Nephron (organoid): ENCODE measurements at regions not wholly inside any gene's neighbourhood (a gene's known extent, or its start where the extent isn't known, plus 50 kb on each side); places are given as distances from the start of the nearest gene placed in this dataset.
A peak's percentile ranks its signal among the peaks of the same experiment; 100 is the strongest.

Source experiments
- H3K27ac Mint-ChIP-seq, 3 experiments: 2 replicates each; pipeline ENCODE4 v1.8.0; 2020; ENCODE audit warnings: mixed read lengths in 3 of 3, mild to moderate bottlenecking in 2 of 3, moderate library complexity in 1 of 3
- H3K27me3 Mint-ChIP-seq: 2 replicates; pipeline ENCODE4 v1.8.0; 2021; ENCODE audit warnings: low read depth, mild to moderate bottlenecking, moderate library complexity, mixed read lengths
- H3K36me3 Mint-ChIP-seq: 2 replicates; pipeline ENCODE4 v1.8.0; 2020; ENCODE audit warnings: low read depth, mixed read lengths
- H3K4me1 Mint-ChIP-seq: 2 replicates; pipeline ENCODE4 v1.8.0; 2020; ENCODE audit warnings: mixed read lengths
- H3K4me3 Mint-ChIP-seq, 3 experiments: 2 replicates each; pipeline ENCODE4 v1.8.0; 2020; ENCODE audit warnings: mild to moderate bottlenecking in 3 of 3, mixed read lengths in 3 of 3, moderate library complexity in 2 of 3
- H3K9me3 Mint-ChIP-seq: 2 replicates; pipeline ENCODE4 v1.8.0; 2020; ENCODE audit warnings: mixed read lengths
- CTCF ChIP-seq, 3 experiments: fragments of 200-600 bp; sonication (generic); IDR thresholded peaks; one replicate each; pipeline ENCODE4 v1.5.0; 2021; ENCODE audit warnings: antibody characterized with exemption in 3 of 3; ENCODE audit not compliant: unreplicated experiment in 3 of 3

DNA sequence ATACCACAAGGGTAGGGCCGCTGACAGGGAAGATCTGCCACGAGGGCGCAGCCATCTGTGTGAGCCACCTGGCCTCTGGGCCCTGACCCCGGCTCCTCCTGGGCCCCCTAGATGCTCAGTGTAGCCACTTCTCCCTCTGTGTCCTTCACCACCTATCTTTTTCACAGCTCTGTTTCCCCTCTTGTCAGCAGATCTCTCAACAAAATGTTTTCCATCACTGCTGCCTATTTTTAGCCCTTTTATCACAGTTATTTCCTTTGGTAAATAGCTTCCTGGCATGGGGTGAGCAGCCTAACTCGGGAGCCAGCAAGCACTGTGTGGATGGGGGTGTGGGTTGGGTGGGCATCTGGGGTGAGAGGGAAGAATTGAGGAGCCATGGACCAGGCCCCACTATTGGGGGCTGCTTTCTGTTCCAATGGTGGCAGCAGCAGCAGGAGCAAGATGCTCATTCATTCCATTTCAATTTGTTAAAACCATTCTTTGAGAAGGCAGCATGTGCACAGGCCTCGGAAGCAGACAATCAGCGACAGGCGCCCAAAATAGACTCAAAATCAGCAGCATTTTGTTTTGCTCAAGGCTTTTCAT is 135.2 kb upstream of the NAV2 start:
- Mint-ChIP-seq H3K36me3 (no peaks in the 10 kb centered on the region), H3K4me3 (peak overlapping the region in 1 of 3 experiments; percentile 31)

DNA sequence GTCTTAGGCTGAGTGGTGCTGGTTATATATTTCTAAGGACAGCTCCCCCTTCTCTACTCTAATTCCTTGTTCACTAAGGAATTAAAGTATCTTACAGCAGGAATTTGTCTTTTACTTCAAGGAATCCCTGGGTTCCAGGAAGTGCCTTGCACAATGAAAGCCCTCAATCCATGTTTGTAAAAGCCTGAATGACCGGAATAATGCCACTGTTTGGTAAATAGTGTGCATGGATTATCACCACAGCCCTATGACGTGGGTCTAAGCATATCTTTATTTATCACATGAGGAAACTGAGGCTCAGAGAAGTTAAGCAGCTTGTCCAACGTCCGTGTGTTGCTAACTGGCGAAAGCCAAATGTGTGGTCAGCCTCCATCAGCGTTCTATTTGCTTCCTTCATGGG is 135.7 kb upstream of the NAV2 start:
- H3K27ac Mint-ChIP-seq, result peak overlapping the region in 1 of 3 experiments; percentile 92
- no peak overlapping the region for H3K4me3 Mint-ChIP-seq
- no peaks in the 10 kb centered on the region for H3K9me3 Mint-ChIP-seq
- H3K36me3 Mint-ChIP-seq, result no peaks in the 10 kb centered on the region
- H3K4me1 Mint-ChIP-seq, result peaks cover 29% of the 10 kb centered on the region
- peaks cover 17% of the 10 kb centered on the region for H3K27me3 Mint-ChIP-seq
- no peak for TF ChIP-seq CTCF (IDR thresholded peaks at IDR 0.05; ENCODE audit: unreplicated experiment in 3 of 3)

More for the DNA sequence above, 135.2 kb upstream of the NAV2 start:
- TF ChIP-seq CTCF (IDR thresholded peaks at IDR 0.05; ENCODE audit: unreplicated experiment in 3 of 3), result no peak
- Mint-ChIP-seq H3K9me3 (no peaks in the 10 kb centered on the region), H3K27ac (peak overlapping the region; percentile 72 to 92 (median 82)), H3K4me1 (peaks cover 29% of the 10 kb centered on the region), H3K27me3 (peaks cover 14% of the 10 kb centered on the region)

- Mint-ChIP-seq H3K4me1 (peaks cover 29% of the 10 kb centered on the region), H3K36me3 (no peaks in the 10 kb centered on the region)
- no peak for TF ChIP-seq CTCF (IDR thresholded peaks at IDR 0.05; ENCODE audit: unreplicated experiment in 3 of 3)
These were observed 136.6 kb upstream of the NAV2 start for GRCh38 chr11:19576054-19576453.

GRCh38 chr11:19574916-19575315 is 137.7 kb upstream of the NAV2 start:
- Mint-ChIP-seq H3K27ac (no peak overlapping the region), H3K36me3 (no peaks in the 10 kb centered on the region), H3K27me3 (peaks cover 26% of the 10 kb centered on the region), H3K4me3 (no peak overlapping the region), H3K4me1 (peaks cover 29% of the 10 kb centered on the region), H3K9me3 (no peaks in the 10 kb centered on the region)
- TF ChIP-seq CTCF (IDR thresholded peaks at IDR 0.05; ENCODE audit: unreplicated experiment in 3 of 3), result no peak

More at GRCh38 chr11:19576054-19576453, 136.6 kb upstream of the NAV2 start:
- Mint-ChIP-seq H3K9me3 (no peaks in the 10 kb centered on the region), H3K4me3 (no peak overlapping the region), H3K27me3 (peaks cover 19% of the 10 kb centered on the region), H3K27ac (no peak overlapping the region)

DNA sequence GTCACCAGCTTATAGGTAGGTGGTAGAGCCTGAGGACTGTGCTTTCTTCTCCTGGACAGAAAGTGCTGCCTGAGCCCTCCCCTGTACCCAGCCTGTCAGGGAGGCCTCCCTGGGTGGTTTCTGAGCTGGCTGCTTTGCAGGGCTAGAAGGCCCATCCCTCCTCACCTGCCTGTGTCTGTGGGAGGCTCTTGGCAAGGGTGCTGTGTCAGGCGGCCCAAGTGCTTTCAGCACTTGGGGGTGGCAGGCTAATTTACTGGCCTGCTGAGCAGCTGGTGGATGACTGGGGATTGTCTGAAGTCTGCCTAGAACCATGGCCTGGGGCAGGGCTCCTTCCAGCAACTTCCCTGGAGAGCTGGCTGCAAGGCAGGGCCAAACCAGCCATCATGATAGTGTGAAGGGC is 139.0 kb upstream of the NAV2 start:
- no peak overlapping the region for H3K27ac Mint-ChIP-seq
- H3K4me1 Mint-ChIP-seq, result peaks cover 21% of the 10 kb centered on the region
- H3K36me3 Mint-ChIP-seq, result no peaks in the 10 kb centered on the region
- TF ChIP-seq CTCF (IDR thresholded peaks at IDR 0.05; ENCODE audit: unreplicated experiment in 3 of 3), result no peak
- H3K27me3 Mint-ChIP-seq, result peaks cover 22% of the 10 kb centered on the region
- H3K9me3 Mint-ChIP-seq, result no peaks in the 10 kb centered on the region
- no peak overlapping the region for H3K4me3 Mint-ChIP-seq

DNA sequence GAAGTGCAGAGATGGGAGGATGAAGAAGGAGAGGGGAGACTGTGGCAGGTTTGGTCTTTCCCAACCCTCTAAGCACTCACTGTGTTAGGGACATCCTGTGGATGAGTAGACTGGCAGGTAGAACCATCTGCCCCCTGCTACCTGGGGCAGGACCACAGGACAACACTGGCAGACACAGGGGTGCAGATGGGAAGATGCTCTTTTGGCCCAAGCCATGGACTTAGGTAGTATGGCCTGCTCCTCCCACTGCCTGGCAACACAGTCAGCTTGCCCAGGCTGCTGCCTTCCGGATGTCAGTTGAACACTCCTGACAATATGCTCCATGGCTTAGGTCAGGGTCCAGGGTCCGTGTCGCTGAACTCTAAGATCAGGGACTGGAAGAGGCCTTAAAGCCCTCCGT is 140.7 kb upstream of the NAV2 start:
- Mint-ChIP-seq H3K27ac (no peak overlapping the region), H3K4me1 (peaks cover 5% of the 10 kb centered on the region), H3K36me3 (no peaks in the 10 kb centered on the region), H3K27me3 (peaks cover 22% of the 10 kb centered on the region), H3K9me3 (no peaks in the 10 kb centered on the region), H3K4me3 (no peak overlapping the region)
- TF ChIP-seq CTCF (IDR thresholded peaks at IDR 0.05; ENCODE audit: unreplicated experiment in 3 of 3), result no peak
